ENCODE measurements at regions not wholly inside any gene's neighbourhood (a gene's known extent, or its start where the extent isn't known, plus 50 kb on each side); places are given as distances from the start of the nearest gene placed in this dataset.

DNA sequence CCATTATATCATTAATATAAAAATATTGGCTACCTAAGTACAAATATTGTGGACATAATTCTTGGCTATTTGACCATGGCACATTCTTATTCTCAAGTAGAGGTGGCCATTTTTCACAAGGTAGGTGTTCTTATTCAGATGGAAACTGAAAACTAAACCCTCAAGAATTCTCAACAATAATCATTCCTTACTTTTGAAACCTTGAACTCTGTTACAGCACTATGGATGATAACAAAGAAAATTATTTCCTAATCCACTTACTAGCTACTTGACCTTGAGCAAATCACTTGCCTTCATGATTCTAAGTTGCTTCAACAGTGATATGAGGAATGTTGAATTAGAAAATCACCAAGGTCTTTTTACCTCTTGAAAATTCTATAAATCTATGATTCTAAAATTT lies 482.2 kb downstream of the PTPRC start:
- POLR2A ChIA-PET, result no interaction called here
- CTCF ChIA-PET, result no interaction called here
- Mint-ChIP-seq H3K4me3 (ENCODE audit: unreplicated experiment) (no peak overlapping the region), H3K36me3 (ENCODE audit: insufficient read depth, unreplicated experiment) (no peaks in the 10 kb centered on the region), H3K27ac (ENCODE audit: unreplicated experiment) (no peak overlapping the region), H3K4me1 (ENCODE audit: low read depth, unreplicated experiment) (no peaks in the 10 kb centered on the region), H3K9me3 (ENCODE audit: unreplicated experiment) (no peaks in the 10 kb centered on the region), H3K27me3 (ENCODE audit: insufficient read depth, unreplicated experiment) (no peaks in the 10 kb centered on the region)
- no peak overlapping the region for H3K4me3 ChIP-seq (ENCODE audit: low read depth, low read length)
- no peaks in the 10 kb centered on the region for H3K27me3 ChIP-seq (replicated peaks; ENCODE audit: control insufficient read depth, insufficient read depth, low read length)
- DNase-seq, result no peak
- BruUV-seq (replicated peaks), result no TSS peak
- intact Hi-C loops (cut with micrococcal nuclease; ENCODE audit: unreplicated experiment), result no loop called here
- H3K4me1 ChIP-seq, result no peaks in the 10 kb centered on the region
- no peaks in the 10 kb centered on the region for H3K36me3 ChIP-seq (ENCODE audit: control insufficient read depth, insufficient read depth, low read length)
- TF ChIP-seq, protein P1, sequence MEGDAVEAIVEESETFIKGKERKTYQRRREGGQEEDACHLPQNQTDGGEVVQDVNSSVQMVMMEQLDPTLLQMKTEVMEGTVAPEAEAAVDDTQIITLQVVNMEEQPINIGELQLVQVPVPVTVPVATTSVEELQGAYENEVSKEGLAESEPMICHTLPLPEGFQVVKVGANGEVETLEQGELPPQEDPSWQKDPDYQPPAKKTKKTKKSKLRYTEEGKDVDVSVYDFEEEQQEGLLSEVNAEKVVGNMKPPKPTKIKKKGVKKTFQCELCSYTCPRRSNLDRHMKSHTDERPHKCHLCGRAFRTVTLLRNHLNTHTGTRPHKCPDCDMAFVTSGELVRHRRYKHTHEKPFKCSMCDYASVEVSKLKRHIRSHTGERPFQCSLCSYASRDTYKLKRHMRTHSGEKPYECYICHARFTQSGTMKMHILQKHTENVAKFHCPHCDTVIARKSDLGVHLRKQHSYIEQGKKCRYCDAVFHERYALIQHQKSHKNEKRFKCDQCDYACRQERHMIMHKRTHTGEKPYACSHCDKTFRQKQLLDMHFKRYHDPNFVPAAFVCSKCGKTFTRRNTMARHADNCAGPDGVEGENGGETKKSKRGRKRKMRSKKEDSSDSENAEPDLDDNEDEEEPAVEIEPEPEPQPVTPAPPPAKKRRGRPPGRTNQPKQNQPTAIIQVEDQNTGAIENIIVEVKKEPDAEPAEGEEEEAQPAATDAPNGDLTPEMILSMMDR (IDR thresholded peaks at IDR 0.05; ENCODE audit: insufficient read depth in 1 of 2, low read depth in 1 of 2, low read length in 1 of 2, severe bottlenecking in 1 of 2, unreplicated experiment in 1 of 2), result no peak
- no peaks in the 10 kb centered on the region for H3K9me3 ChIP-seq

DNA sequence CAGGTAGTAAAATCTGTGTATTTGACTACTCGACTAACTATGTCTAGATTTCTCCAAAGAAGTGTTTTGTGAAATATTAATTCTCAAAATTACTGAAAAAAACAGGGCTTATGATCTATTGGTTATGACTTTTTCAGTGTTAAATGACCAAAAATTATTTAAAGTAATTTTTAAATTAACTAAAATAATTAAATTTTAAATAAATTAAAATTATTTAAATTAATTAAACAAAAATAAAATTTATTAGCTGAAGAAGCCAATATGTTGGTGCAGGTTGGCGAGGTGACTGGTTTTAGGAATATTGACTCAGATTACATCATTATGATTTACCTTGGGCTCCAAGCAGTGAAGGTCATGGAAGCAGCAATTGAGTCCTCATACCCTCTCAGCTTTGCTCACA lies 483.2 kb downstream of the PTPRC start:
- TF ChIP-seq, protein P1 (IDR thresholded peaks at IDR 0.05; ENCODE audit: insufficient read depth in 1 of 2, low read depth in 1 of 2, low read length in 1 of 2, severe bottlenecking in 1 of 2, unreplicated experiment in 1 of 2), result no peak
- no peaks in the 10 kb centered on the region for H3K9me3 ChIP-seq
- no peaks in the 10 kb centered on the region for H3K36me3 ChIP-seq (ENCODE audit: control insufficient read depth, insufficient read depth, low read length)
- no peaks in the 10 kb centered on the region for H3K27me3 ChIP-seq (replicated peaks; ENCODE audit: control insufficient read depth, insufficient read depth, low read length)
- CTCF ChIA-PET, result no interaction called here
- intact Hi-C loops (cut with micrococcal nuclease; ENCODE audit: unreplicated experiment), result no loop called here
- no peaks in the 10 kb centered on the region for H3K4me1 ChIP-seq
- POLR2A ChIA-PET, result no interaction called here
- H3K27me3 Mint-ChIP-seq (ENCODE audit: insufficient read depth, unreplicated experiment), result no peaks in the 10 kb centered on the region
- no peak overlapping the region for H3K4me3 Mint-ChIP-seq (ENCODE audit: unreplicated experiment)
- no peak overlapping the region for H3K4me3 ChIP-seq (ENCODE audit: low read depth, low read length)
- H3K4me1 Mint-ChIP-seq (ENCODE audit: low read depth, unreplicated experiment), result no peaks in the 10 kb centered on the region
- H3K27ac Mint-ChIP-seq (ENCODE audit: unreplicated experiment), result no peak overlapping the region
- no peak for DNase-seq
- no peaks in the 10 kb centered on the region for H3K36me3 Mint-ChIP-seq (ENCODE audit: insufficient read depth, unreplicated experiment)
- no TSS peak for BruUV-seq (replicated peaks)
- no peaks in the 10 kb centered on the region for H3K9me3 Mint-ChIP-seq (ENCODE audit: unreplicated experiment)

DNA sequence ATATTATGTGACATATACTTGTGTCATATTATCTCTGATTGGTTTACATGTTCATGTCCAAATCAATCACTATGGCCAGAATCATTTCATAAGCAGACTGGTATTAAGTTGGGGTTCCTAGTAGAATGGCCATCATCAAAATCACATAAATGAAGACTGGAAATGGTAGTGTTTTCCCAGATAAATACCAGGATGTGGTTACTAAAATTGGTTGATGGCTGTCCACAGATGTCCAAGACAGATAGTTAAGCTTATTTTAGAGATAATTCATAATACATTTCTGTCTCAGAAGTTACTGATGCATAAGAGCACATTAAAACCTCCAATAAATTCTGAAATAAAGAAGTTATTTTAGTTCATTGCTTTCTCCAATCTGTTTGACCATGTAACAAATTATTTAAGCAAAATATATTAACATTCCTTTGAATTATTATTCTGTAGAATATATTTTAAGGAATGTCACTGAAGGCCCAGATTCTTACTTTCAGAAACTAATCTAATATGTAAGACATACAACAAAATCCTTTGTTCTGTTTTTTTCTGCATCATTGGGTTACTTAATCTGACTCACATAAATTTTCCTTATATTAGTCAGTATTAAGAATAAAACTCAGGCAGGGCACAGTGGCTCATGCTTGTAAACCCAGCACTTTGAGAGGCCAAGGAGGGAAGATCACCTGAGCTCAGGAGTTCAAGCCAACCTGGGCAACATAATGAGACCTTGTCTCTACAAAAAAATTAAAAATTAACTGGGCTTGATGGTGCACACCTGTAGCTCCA lies 483.9 kb downstream of the PTPRC start:
- Mint-ChIP-seq H3K27ac (ENCODE audit: unreplicated experiment) (no peak overlapping the region), H3K4me1 (ENCODE audit: low read depth, unreplicated experiment) (no peaks in the 10 kb centered on the region), H3K27me3 (ENCODE audit: insufficient read depth, unreplicated experiment) (no peaks in the 10 kb centered on the region), H3K9me3 (ENCODE audit: unreplicated experiment) (no peaks in the 10 kb centered on the region), H3K4me3 (ENCODE audit: unreplicated experiment) (no peak overlapping the region), H3K36me3 (ENCODE audit: insufficient read depth, unreplicated experiment) (no peaks in the 10 kb centered on the region)
- Histone ChIP-seq H3K27me3 (replicated peaks; ENCODE audit: control insufficient read depth, insufficient read depth, low read length) (no peaks in the 10 kb centered on the region), H3K36me3 (ENCODE audit: control insufficient read depth, insufficient read depth, low read length) (no peaks in the 10 kb centered on the region), H3K4me1 (no peaks in the 10 kb centered on the region), H3K9me3 (no peaks in the 10 kb centered on the region), H3K4me3 (ENCODE audit: low read depth, low read length) (no peak overlapping the region)
- intact Hi-C loops (cut with micrococcal nuclease; ENCODE audit: unreplicated experiment), result no loop called here
- POLR2A ChIA-PET, result no interaction called here
- CTCF ChIA-PET, result no interaction called here
- no peak for DNase-seq
- TF ChIP-seq, protein P1 (IDR thresholded peaks at IDR 0.05; ENCODE audit: insufficient read depth in 1 of 2, low read depth in 1 of 2, low read length in 1 of 2, severe bottlenecking in 1 of 2, unreplicated experiment in 1 of 2), result no peak
- BruUV-seq (replicated peaks), result no TSS peak

Data from Caco-2 (cell line).